ENCODE measurements at regions not wholly inside any gene's neighbourhood (a gene's known extent, or its start where the extent isn't known, plus 50 kb on each side); places are given as distances from the start of the nearest gene placed in this dataset.

- TF ChIP-seq CTCF (IDR thresholded peaks at IDR 0.05), result no peak
- TF ChIP-seq EZH2 (IDR thresholded peaks at IDR 0.05), result no peak
Measured at GRCh38 chr1:172763057-172763456, 104.2 kb downstream of the FASLG start.
